ENCODE measurements at regions not wholly inside any gene's neighbourhood (a gene's known extent, or its start where the extent isn't known, plus 50 kb on each side); places are given as distances from the start of the nearest gene placed in this dataset.

DNA sequence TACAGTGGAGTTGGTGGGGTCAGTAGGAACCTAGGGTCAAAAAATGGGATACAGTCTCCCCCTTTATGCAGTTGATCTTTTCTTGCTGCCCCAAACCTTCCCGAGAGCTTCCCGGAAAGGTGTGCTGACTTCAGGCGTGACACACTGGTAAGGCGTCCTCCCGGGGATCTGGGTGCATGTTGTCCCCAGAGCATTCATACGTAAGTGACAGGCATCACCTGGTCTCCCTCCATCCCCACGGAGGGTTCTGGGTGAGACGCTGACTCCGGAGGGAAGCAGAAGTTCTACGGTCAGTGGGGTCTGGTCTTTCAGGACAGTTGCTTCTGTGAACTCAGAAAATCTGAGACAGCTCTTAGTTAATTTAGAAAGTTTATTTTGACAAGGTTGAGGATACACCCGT is 159.6 kb upstream of the RTL1 start:
- Histone ChIP-seq H3K9me3 (no peaks in the 10 kb centered on the region), H3K4me3 (no peak overlapping the region), H3K4me1 (no peaks in the 10 kb centered on the region), H3K9ac (ENCODE audit: low read depth in 2 of 2, low read length in 2 of 2) (no peak overlapping the region), H3K27me3 (no peaks in the 10 kb centered on the region), H3K36me3 (no peaks in the 10 kb centered on the region), H3K27ac (no peak overlapping the region)
- TF ChIP-seq, protein P1, sequence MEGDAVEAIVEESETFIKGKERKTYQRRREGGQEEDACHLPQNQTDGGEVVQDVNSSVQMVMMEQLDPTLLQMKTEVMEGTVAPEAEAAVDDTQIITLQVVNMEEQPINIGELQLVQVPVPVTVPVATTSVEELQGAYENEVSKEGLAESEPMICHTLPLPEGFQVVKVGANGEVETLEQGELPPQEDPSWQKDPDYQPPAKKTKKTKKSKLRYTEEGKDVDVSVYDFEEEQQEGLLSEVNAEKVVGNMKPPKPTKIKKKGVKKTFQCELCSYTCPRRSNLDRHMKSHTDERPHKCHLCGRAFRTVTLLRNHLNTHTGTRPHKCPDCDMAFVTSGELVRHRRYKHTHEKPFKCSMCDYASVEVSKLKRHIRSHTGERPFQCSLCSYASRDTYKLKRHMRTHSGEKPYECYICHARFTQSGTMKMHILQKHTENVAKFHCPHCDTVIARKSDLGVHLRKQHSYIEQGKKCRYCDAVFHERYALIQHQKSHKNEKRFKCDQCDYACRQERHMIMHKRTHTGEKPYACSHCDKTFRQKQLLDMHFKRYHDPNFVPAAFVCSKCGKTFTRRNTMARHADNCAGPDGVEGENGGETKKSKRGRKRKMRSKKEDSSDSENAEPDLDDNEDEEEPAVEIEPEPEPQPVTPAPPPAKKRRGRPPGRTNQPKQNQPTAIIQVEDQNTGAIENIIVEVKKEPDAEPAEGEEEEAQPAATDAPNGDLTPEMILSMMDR (IDR thresholded peaks at IDR 0.05) = no peak
- no peak for DNase-seq
- intact Hi-C loops (cut with DNase I) = no loop called here

DNA sequence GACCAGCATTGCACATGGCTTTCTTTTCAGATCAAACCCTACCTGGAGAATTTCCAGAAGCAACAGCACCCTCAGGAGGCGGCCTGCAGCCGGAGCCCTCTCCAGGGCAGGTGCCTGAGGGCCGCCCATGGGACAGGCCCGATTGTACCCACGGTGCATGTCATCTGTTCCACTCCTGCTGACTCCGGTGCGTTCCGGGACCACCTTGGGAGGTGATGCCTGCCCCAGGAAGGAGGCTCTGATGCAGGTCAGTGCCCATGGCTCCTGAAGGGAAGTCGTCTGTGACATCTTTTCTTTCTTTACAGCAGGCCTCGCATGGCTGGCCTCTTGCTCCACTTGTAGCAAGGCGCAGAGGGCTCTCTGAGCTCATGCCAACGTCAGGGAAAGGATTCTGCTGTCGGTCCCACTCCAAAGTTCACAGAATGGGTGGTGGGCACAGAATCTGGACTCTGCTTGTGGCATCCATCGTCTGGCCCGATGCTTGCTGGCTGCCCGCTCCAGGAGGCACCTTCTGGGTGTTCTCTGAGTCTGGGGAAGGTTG is 160.7 kb upstream of the RTL1 start:
- Histone ChIP-seq H3K4me3 (no peak overlapping the region), H3K9ac (ENCODE audit: low read depth in 2 of 2, low read length in 2 of 2) (no peak overlapping the region), H3K36me3 (no peaks in the 10 kb centered on the region), H3K4me1 (no peaks in the 10 kb centered on the region), H3K9me3 (no peaks in the 10 kb centered on the region), H3K27ac (no peak overlapping the region), H3K27me3 (no peaks in the 10 kb centered on the region)
- TF ChIP-seq, protein P1 (IDR thresholded peaks at IDR 0.05) = no peak
- no peak for DNase-seq
- intact Hi-C loops (cut with DNase I) = no loop called here

DNA sequence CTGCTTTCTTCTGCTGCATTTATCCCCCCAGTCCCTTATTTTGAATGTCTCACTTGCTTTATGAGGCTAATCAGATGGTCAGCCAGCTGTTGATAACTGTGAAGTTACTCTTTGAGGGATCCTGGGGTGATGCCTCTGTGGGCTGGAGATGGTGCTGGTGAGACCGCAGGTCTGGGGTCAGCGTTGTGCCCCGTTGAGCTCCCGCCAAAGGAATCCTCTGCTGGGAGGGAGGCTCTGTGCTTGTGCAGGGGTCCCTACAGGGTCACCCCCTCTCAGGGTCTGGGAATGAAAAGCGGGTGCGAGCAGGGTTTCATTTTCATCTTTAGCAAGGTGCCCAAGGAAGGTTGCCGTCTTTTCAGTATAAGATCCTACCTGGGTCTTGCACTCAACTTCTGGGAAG is 161.2 kb upstream of the RTL1 start:
- no peak for DNase-seq
- Histone ChIP-seq H3K4me3 (no peak overlapping the region), H3K4me1 (no peaks in the 10 kb centered on the region), H3K27ac (no peak overlapping the region), H3K9me3 (no peaks in the 10 kb centered on the region), H3K27me3 (no peaks in the 10 kb centered on the region), H3K36me3 (no peaks in the 10 kb centered on the region), H3K9ac (ENCODE audit: low read depth in 2 of 2, low read length in 2 of 2) (no peak overlapping the region)
- TF ChIP-seq, protein P1 (IDR thresholded peaks at IDR 0.05) = no peak
- intact Hi-C loops (cut with DNase I) = no loop called here

DNA sequence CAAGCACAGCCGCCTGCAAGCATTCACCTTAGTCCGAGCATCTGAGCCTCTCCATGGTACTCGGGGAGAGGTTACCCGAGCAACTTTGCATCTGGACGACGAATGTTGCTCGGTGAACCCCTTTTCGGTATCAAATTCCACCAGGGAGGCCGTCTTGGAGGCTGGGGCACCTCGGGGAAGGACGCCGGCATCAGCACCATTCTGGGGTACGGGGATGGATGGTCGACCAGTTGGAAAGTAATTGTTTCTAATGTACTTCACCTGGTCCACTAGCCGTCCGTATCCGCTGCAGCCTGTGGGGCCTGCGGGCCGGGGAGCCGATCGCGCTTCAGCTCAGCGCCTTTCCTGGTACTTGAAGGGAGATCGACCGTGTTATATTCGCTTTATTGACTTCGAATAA is 161.7 kb upstream of the RTL1 start:
- H3K9me3 ChIP-seq = no peaks in the 10 kb centered on the region
- H3K9ac ChIP-seq (ENCODE audit: low read depth in 2 of 2, low read length in 2 of 2) = no peak overlapping the region
- intact Hi-C loops (cut with DNase I) = no loop called here
- H3K4me3 ChIP-seq = no peak overlapping the region
- TF ChIP-seq, protein P1 (IDR thresholded peaks at IDR 0.05) = no peak
- H3K27ac ChIP-seq = no peak overlapping the region
- no peak for DNase-seq
- H3K36me3 ChIP-seq = no peaks in the 10 kb centered on the region
- H3K27me3 ChIP-seq = no peaks in the 10 kb centered on the region
- no peaks in the 10 kb centered on the region for H3K4me1 ChIP-seq

DNA sequence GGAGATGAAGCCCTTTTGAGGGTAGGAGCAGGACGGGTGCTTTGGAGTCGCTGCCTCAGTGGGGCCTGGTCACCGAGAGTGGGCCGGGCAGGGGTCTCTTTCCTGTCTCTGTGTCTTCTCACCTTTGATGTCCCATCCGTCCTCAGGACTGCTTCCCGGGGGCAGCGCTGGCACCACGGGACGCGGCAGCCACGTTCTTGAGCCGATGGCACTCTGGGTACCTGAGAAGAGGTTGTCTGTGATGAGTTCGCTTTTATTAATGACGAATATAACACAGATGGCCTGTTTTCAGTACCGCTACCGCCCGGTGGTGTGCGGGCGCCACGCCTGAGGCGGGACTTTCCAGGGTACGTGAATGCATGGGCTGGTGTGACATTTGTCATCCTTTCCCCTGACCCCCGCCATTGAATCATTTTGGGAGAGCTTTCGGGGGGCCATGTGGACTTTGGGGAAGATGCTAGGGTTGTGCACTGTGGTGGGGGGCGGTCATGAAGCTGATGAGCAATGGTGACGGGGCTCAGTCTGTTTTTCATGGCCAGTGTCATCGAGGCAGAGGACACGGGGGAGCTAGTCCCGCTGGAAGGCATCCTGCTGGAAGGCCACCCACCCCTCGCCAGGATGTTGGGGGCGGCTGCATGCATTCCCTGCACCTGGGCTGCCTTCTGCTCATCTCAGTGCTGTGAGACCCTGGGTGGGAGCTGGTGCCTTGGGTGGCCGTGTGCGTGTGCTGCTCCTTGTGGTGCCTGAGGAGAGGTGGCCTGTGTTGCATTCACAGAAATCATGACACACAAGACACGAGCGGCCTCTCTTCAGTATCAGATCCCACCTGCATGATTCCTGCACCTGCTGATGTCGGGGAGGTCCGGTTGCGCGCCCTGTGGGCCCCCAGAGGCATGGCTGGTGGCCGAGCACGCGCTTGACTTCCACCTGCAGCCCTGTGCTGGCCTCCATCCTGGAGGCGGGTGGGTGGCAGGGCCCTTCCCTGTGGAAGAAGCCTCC is 162.5 kb upstream of the RTL1 start:
- TF ChIP-seq, protein P1 (IDR thresholded peaks at IDR 0.05) = no peak
- no peak overlapping the region for H3K4me3 ChIP-seq

More for the DNA sequence above, 162.5 kb upstream of the RTL1 start:
- no peaks in the 10 kb centered on the region for H3K9me3 ChIP-seq
- H3K36me3 ChIP-seq = no peaks in the 10 kb centered on the region
- H3K27me3 ChIP-seq = no peaks in the 10 kb centered on the region
- DNase-seq = no peak
- no peak overlapping the region for H3K27ac ChIP-seq
- H3K9ac ChIP-seq (ENCODE audit: low read depth in 2 of 2, low read length in 2 of 2) = no peak overlapping the region
- intact Hi-C loops (cut with DNase I) = no loop called here
- no peaks in the 10 kb centered on the region for H3K4me1 ChIP-seq

Measured in colonic mucosa (tissue), 4 donors.